Ecto neural progenitor cell (in vitro differentiated cells): ENCODE measurements at regions not wholly inside any gene's neighbourhood (a gene's known extent, or its start where the extent isn't known, plus 50 kb on each side); places are given as distances from the start of the nearest gene placed in this dataset.
"Not testable (repeated sequence)": the region's sequence is repeated elsewhere in the genome, so short reads cannot be mapped to it uniquely, and the experiment has no call there.

Source experiments
- DNase-seq: peaks from one replicate; pipeline ENCODE4 v3.0.0-alpha.2; 2018; ENCODE audit warnings: low spot score

GRCh38 chr5:14942212-14942611 lies 70.6 kb upstream of the ANKH start:
- no peak for DNase-seq

DNA sequence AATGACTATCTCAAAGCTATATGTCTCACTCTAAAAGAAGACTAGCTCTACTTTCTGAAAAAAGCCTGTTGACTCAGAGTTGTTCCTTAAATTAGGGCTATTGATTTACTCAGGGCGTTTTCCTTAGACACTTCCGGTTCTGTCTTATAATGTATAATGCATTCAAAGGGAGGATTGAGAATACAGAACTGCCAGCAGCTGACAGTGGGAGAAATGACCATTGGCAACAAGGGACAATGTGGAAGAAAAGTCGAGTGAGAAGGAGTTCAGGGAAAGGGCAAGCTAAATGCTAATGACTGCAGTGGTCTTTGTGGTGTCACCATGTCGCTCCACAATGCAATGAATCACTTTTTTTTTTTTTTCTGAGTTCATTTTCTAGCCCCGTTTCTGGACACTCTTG lies 65.7 kb upstream of the ANKH start:
- no peak for DNase-seq

- no peak for DNase-seq
Measured at GRCh38 chr5:14936588-14936987, 65.0 kb upstream of the ANKH start.

DNA sequence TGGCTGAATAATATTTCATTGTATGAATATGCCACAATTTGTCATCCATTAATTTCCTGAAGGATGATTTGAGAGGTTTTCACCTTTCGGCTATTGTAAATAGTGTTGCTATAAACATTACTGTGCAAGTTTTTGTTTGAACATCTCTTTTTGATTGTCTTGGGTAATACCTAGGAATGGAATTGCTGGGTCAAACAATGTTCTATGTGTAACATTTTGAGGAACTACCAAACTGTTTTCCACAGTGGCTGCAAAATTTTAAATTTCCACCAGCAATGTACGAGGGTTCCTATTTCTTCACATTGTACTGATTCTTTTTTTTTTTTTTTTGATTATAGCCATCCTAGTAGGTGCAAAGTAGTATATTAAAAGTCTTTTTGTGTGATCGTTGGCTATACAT lies 63.8 kb upstream of the ANKH start:
- no peak for DNase-seq

- DNase-seq: no peak
Measured at GRCh38 chr5:14932902-14933469, 61.4 kb upstream of the ANKH start.

GRCh38 chr5:14930486-14930885 lies 58.9 kb upstream of the ANKH start:
- DNase-seq: no peak

GRCh38 chr5:14929293-14930065 lies 57.9 kb upstream of the ANKH start:
- no peak for DNase-seq

DNA sequence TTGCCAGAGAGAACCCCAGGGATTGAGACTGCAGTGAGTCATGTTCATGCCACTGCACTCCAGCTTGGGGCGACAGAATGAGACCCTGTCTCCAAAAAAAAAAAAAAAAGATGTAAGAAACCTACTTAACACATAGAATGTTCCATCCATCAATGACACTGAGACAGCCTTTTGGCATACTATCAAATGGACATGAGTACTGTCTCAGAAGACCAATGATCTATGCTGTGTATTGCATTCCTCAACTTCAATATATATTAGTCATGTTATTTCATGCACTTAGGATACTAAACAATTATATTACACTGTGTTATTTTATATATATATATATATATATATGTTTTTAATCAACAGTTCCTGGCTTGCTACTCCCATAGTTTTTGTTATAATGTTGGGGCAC lies 57.1 kb upstream of the ANKH start:
- DNase-seq: no peak

DNA sequence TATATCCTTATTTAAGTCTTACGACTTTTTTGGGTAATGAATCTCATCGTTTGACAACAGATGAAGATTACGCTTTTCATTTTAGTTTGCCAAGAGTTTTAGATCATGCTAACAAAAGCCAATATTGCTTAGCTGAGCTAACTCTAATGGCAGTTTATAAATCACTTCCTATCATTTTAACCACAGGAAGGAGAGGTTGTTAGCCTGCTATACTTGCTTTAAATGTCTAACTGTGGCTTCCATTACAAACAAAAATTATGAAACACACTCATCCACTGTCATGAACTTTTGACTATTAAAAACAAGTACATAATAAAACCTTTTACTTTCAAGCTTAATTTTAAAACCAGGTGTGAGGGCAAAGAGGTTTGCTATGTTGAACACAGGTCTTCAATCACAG lies 53.7 kb upstream of the ANKH start:
- DNase-seq: no peak

GRCh38 chr5:14922952-14923351 lies 51.4 kb upstream of the ANKH start:
- DNase-seq: not testable (repeated sequence)

DNA sequence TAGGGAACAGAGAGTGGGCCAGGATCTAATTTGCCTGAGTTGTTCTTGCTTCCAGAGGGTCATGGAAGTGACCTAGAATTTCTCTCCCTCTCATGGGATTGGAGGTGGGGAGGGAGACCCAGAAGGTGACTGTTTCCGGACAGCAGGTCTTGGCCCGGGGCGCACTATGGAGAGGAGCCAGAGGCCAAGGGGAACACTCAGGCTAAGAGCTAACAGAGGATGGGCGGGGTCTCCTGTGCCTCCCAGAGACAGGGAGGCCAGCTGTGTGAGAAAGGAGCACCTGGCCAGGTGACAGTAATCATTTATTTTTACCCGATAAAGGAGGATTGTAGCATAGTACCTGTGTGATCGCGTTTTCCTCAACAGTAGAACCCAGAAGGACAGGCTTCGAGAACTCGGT lies 50.9 kb upstream of the ANKH start:
- DNase-seq: no peak
